HG03108 (cell line): ENCODE measurements at regions not wholly inside any gene's neighbourhood (a gene's known extent, or its start where the extent isn't known, plus 50 kb on each side); places are given as distances from the start of the nearest gene placed in this dataset.
A peak's percentile ranks its signal among the peaks of the same experiment; 100 is the strongest.
"Not testable (repeated sequence)": the region's sequence is repeated elsewhere in the genome, so short reads cannot be mapped to it uniquely, and the experiment has no call there.

ENCODE experiments used
- ATAC-seq: cut with Tn5 transposase; IDR thresholded peaks from one replicate; pipeline ENCODE4 v1.9.1; 2021; ENCODE audit warnings: moderate library complexity; ENCODE audit not compliant: unreplicated experiment

DNA sequence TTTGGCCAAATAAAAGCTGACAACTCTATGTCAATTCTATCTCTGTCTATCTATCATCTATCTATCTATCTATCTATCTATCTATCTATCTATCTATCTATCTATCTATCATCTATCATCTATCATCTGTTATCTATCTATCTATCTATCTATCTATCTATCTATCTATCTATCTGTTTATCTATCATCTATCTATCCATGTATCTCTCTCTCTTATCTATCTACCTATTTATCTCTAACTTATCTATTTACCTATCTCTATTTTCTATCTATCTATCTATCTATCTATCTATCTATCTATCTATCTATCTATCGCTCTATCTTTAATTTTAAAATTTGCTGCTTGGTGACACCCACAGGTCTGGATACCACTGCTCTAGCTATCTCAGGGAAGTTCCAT, 271.1 kb downstream of the VRK1 start:
- ATAC-seq = not testable (repeated sequence)

GRCh38 chr14:97070259-97070658, 273.1 kb downstream of the VRK1 start:
- ATAC-seq = no peak

GRCh38 chr14:97071177-97071576, 274.0 kb downstream of the VRK1 start:
- no peak for ATAC-seq

DNA sequence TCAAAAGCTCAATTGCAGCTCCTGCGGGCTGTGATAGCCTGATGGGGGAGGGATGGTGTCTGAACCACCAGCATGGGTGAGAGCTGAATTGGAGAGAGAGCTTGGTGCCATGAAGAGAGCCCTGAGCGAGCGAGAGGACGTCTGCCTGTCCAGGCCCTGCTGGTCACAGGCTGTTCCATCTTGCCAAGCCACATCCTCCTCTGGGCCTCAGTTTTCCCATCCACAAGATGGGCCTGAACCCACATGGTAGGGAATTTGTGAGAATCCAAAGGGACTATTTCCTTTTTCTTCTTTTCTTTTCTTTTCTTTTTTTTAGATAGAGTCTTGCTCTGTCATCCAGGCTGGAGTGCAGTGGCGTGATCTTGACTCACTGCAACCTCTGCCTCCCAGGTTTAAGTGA, 276.4 kb downstream of the VRK1 start:
- ATAC-seq = no peak

DNA sequence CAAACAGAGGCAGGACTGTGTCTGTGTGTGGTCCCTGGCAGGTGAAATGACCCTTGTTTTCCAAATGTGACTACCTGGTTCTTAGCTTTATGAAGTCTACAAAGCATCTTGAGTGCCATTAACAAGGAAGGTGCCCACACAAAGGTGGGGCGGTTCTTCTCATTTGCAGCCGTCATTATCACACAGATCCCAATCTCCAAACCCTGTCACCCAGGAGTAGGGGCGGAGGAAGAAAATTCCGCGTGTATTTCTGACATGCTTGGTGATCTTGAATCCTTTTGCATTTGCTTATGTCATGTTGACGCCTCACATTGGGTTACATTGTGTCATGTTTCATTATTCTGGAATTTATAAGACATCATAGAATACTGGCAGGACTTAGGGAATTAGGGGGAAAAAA, 277.3 kb downstream of the VRK1 start:
- no peak for ATAC-seq

DNA sequence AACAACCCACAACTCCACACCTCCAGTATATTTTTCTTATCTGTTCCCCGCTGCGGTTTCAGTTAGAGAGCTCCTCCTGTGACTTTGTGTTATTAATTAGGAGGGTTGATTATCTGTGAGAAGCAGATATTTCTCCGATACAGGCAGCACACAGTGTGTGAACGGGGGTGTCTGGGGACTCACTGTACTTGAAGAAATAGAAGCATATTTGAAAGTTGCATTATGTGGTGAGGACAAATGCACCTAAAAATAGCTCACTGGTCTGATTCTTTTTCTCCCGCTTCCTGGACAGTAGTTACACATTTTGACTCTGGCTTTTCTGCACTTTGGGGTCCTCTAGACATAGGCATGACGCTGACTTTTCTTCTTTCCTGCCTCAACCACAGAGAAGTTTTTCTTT, 277.7 kb downstream of the VRK1 start:
- ATAC-seq = peak; percentile 47

- peak; percentile 89 for ATAC-seq
Measured at GRCh38 chr14:97077253-97077653, 280.1 kb downstream of the VRK1 start.

GRCh38 chr14:97077687-97078086, 280.5 kb downstream of the VRK1 start:
- ATAC-seq = peak; percentile 6

DNA sequence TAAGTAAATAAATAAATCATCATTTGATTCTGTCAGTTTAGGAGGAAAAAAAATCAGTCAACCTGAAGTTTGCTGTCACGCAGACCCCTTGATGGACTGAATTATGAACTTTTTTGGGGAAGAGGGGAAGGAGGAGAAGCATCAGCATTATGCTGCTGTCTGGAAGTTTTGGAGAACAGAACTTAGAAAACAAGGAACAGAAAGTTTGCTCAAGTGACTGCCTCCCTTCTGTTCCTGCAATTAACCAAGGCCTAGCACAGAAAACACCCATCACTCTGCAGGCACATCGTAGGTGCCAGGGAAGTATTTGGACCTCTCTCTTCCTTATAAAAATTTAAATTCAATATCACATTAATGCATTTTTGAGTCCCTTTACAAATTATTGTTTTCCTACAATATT, 283.8 kb downstream of the VRK1 start:
- ATAC-seq = no peak

DNA sequence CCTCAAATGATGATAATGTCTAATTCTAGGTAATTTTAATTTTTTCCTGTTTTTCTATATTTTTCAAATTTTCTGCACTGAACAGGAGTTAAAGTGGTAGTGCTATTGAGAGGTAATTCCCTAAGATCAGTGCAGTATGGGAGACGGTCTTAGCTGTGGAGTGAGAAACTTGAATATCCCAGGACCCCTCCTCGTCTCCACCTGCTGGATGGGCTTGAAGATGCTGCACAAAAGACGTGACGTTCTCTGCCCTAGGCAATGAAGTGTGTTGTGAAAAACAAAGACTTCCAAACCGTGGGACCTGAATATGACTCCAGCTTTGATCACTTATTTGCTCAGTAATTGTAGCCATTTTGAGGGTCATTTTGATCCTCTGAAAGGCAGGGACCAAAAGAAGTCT, 298.1 kb downstream of the VRK1 start:
- ATAC-seq = no peak

DNA sequence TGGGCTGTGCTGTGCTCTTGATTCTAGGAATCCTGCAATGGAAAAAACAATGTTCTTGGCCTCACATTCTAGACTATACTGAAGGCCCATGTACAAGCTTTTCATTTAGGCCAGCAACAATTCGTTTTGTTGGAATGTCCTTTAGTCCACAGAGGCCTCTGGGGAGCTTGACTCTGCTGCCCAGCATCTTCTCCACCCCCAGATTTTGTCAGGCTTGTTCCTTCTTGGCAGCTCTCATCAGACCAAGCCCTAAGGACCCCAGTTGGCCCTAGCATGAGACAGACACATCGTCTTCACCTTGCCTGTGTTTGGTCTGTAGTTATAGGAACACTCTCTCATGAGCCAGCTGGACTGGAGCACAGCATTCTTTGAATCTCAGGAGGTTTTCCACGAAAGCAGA, 300.1 kb downstream of the VRK1 start:
- no peak for ATAC-seq

- ATAC-seq = no peak
Measured at GRCh38 chr14:97100306-97100705, 303.1 kb downstream of the VRK1 start.

DNA sequence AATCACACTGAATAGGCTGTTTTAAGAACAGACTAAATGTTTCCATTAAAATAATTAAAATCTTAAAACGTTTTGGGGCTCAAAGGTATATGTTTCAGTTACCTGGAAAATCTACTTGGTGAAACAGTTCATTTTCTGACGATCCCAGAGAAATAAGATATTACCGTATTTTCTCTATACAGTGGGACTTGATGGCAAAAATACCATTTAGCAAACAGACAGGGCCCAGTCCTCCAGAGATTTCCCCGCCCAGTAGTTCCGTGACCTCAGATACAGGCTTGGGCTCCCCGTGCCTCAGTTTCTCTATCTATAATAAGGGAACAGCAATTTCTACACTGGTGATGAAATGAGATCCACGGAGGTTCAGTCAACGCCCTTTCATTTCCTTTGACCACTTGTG, 304.4 kb downstream of the VRK1 start:
- ATAC-seq = no peak

- ATAC-seq = no peak
Measured at GRCh38 chr14:97104029-97104428, 306.8 kb downstream of the VRK1 start.

GRCh38 chr14:97106166-97106565, 309.0 kb downstream of the VRK1 start:
- no peak for ATAC-seq

DNA sequence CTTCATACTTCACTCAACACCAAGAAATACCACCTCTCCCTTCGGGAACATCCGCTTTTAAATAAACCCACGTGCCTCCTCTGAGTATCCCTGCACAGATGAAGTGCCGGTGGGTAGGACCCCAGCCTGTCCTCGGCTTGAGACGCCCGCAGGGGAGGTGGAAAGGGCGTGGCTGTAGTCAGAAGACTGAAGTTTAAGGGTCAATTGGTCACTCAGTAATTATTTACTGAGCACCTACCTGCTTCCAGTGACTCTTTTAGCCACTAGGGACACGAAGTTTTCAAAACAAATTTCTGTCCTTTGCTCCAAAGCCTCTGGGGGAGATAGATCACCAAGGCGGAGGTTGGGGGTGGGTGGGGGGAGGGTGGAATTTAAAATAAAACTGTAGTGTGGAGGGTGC, 309.4 kb downstream of the VRK1 start:
- no peak for ATAC-seq

GRCh38 chr14:97107080-97107479, 309.9 kb downstream of the VRK1 start:
- no peak for ATAC-seq

- no peak for ATAC-seq
Measured at GRCh38 chr14:97107760-97108159, 310.6 kb downstream of the VRK1 start.

DNA sequence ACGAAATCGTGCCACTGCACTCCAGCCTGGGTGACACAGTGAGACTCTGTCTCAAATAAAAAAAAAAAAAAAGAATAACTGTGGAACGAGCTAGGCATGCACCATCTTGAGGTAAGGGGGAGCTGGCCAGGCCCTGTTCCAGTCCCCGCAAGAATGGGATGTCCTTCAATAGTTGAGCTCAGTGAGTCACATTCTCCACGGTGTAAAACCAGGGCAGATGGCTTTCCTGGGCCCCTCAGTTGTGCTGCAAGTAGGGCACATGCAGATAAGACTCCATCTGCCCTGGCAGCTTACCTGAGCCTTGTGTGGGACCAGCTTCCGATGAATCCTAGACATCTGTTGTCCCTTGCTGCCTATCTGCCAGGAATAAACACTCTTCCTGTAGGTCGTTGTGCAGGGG, 312.1 kb downstream of the VRK1 start:
- ATAC-seq = no peak

- ATAC-seq = no peak
Measured at GRCh38 chr14:97113339-97113738, 316.2 kb downstream of the VRK1 start.

DNA sequence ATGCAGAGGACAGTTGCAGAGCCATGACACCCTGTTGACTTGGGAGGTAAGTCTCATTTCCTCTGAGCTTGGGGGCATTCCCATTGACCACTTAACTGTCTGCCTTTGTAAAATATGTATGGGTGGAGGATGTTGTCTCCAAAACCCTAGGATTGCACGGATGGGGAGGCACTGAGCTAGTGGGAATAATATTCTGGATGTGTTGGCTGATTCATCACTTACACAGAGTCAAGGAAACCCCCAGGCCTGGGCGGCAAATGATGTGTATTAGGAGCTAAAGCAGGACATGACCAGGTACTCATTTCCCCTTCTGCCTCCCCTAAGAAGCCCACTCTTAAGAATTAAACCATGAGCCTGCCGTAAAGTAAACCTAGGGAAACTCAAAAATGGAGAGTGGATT, 319.4 kb downstream of the VRK1 start:
- no peak for ATAC-seq

DNA sequence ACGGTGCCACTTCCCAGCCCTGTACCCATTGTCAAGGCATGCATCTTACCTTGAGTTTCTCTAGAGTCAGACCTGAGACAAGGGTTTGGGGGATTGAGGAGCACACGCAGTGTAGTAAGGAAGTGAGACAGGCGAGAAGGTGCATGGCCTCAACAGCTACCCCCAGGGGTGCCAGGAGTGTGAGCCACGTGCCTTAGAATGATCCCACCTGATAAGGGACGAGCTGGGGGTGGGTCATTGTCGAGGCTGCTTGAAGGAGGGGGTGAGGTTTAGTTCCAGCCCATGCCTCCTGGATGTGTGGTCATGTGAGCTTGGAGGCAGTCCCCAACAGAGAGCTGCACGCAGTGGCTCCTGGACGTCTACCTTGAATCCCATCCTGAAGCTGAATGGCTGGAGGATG, 320.5 kb downstream of the VRK1 start:
- no peak for ATAC-seq

DNA sequence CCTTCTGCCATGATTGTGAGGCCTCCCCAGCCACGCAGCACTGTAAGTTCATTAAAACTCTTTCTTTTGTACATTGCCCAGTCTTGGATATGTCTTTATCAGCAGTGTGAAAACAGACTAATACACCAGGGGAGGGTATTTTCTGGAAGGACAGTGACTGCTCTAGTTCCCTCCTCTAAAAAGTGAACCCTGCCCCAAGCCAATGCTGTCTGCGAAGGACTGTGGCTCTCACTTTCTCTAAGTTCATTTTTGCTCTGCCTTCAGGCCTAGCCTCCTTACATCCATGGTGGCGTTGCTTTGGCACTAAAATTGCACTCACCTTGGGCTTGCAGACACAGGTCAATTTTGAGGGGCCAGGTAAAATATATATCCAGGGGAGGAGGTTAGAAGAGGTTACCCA, 323.0 kb downstream of the VRK1 start:
- ATAC-seq = no peak

GRCh38 chr14:97120611-97121031, 323.4 kb downstream of the VRK1 start:
- ATAC-seq = no peak
